ENCODE measurements at regions not wholly inside any gene's neighbourhood (a gene's known extent, or its start where the extent isn't known, plus 50 kb on each side); places are given as distances from the start of the nearest gene placed in this dataset.

DNA sequence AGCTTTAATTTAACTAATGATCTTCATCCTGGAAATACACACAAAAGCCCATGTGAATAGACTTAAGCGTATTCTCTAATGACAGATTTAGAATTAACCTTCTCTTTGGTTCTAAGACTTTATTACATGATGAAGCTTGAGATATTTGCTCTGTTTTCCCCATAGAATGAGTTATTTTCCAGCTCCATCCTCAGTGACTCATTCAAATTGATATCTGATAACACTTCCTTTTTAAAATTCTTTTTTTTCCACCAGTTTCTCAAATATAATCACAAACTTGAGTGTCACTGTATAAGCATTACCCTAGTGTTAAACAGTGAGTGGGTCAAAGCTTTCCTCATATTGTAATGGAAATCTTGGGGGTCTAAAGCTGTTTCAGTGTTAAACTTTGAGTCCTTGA is 535.8 kb downstream of the KCNA4 start:
- TF ChIP-seq, protein P1, sequence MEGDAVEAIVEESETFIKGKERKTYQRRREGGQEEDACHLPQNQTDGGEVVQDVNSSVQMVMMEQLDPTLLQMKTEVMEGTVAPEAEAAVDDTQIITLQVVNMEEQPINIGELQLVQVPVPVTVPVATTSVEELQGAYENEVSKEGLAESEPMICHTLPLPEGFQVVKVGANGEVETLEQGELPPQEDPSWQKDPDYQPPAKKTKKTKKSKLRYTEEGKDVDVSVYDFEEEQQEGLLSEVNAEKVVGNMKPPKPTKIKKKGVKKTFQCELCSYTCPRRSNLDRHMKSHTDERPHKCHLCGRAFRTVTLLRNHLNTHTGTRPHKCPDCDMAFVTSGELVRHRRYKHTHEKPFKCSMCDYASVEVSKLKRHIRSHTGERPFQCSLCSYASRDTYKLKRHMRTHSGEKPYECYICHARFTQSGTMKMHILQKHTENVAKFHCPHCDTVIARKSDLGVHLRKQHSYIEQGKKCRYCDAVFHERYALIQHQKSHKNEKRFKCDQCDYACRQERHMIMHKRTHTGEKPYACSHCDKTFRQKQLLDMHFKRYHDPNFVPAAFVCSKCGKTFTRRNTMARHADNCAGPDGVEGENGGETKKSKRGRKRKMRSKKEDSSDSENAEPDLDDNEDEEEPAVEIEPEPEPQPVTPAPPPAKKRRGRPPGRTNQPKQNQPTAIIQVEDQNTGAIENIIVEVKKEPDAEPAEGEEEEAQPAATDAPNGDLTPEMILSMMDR (IDR thresholded peaks at IDR 0.05 in 4 of 5, conservative IDR thresholded peaks at IDR 0.05 in 1 of 5): no peak
- TF ChIP-seq POLR2A (IDR thresholded peaks at IDR 0.05): no peak
